GM19351 (cell line): ENCODE measurements at regions not wholly inside any gene's neighbourhood (a gene's known extent, or its start where the extent isn't known, plus 50 kb on each side); places are given as distances from the start of the nearest gene placed in this dataset.

ENCODE experiments used
- ATAC-seq: cut with Tn5 transposase; IDR thresholded peaks from one replicate; pipeline ENCODE4 v1.9.1; 2021; ENCODE audit warnings: mild to moderate bottlenecking, moderate library complexity; ENCODE audit not compliant: unreplicated experiment

GRCh38 chr5:26681861-26682260 lies 356.5 kb downstream of the CDH9 start:
- ATAC-seq = no peak

DNA sequence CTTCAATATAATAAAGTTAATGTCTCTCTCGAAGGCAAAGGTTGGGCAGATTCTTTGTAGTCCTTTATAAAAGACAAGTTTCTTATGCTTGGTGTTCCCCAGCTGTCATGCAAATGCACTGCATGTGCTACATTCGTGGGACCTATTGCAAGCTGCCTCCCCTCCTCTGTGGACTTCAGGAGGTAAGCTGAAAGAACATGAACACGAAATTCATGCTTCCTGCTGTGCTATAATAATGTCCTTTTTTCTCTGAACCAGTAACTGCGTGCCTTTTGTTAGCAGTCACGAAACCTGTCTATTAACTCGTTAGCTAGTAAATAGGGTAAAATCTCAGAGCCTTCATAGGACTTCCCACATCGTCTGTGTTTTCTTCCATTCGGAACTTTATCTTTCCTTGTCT lies 363.5 kb downstream of the CDH9 start:
- no peak for ATAC-seq

GRCh38 chr5:26669523-26669922 lies 368.9 kb downstream of the CDH9 start:
- no peak for ATAC-seq

DNA sequence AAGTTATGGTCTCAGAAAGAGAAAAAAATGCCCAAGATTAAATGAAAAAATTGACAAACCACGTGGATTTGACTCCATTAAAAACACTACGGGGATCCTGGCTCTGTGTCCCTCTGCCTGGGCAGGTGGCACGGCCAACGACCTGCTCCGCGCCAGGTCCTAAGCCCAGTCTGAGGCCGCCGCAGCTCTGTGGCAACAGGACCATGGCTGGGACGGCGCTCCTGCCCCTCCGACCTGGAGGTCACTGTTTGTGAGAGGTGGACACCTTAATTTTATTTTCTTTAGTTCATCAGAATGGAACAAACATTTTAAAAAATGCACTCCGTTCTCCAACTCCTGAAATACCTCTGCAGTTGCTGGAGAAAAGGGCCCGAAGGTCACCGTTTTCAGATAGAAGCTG lies 369.4 kb downstream of the CDH9 start:
- ATAC-seq = no peak

- ATAC-seq = no peak
Measured at GRCh38 chr5:26666371-26666770, 372.0 kb downstream of the CDH9 start.

GRCh38 chr5:26663500-26663899 lies 374.9 kb downstream of the CDH9 start:
- ATAC-seq = no peak

DNA sequence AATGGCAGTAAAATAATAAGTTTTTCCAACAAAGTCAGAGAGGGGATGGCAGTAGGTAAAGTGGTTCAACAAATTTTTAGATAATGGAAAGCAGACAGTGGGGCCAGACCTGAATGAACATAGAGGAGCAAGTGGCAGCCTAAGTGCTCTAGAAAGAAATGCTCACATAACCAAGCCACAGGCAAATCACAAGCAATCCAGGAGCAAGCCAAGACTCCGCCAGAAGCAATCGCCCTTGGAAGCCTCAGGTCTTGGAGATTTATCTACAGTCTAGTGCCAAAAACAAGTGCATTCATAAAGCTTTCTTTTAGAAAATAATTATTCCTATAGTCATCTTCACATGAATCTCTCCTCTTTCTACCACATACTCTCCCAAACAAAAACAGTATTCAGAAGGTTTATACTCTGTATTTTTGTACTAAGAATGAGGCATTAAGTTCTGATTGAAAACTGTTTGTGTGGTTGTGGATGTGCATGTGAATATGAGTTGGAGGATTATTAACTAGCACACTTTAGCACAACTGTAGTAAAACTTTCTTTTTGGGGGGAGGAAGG lies 375.5 kb downstream of the CDH9 start:
- ATAC-seq = no peak

GRCh38 chr5:26660116-26660515 lies 378.3 kb downstream of the CDH9 start:
- no peak for ATAC-seq

DNA sequence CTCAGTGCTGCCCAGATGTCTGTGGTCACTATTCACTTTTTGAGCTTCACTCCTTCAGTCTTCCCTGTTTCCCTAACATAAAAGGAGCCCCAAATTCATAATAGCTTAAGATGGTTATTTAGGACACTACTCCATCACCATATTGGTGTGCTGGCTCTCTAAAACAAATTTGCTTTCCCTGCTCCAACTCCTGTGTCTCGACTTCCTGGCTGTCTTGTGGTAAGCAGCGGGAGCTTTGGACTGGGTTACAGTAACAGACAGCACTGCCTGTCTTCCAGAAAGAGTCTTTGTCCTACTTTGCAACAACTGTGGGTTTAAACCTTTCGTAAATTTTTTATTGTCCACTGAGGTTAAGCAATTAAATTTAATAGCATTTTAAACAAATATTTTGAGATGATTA lies 389.4 kb downstream of the CDH9 start:
- ATAC-seq = no peak

DNA sequence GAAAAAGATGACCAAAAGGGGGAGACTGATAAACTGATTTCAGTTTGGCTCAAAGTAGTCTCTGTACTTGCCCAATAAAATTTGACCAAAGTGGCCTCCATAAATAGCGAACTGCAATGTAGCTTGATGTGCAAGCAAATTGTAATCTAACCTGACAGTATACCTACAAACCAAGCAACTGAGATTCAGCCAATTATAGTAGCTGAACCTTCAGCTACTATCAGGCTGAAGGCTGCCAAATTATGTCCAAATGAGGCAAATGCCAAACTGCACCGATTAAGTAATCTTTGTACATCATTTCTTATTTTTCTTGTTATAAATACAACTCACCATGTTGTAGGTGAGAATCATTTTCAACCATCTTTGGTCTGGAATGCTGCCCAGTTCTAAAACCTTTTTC lies 390.6 kb downstream of the CDH9 start:
- ATAC-seq = no peak

DNA sequence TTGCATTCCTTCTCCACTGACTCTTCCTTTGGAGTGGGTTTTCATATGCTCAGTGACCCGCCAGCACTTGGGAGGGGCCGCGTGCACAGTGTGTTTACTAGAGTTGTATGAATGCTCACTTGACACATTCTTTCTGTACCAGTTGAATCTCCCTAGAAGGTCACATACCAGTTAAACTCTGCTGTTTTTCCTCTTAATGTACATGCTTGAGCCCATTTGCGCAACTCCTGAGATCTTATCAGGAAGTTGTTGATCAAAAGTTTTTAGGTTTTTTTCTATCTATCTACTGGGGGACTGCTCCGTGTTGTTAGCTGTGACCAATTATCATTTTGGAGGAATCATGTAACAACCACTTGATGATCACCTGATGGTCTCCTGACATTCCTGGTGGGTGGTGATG lies 392.7 kb downstream of the CDH9 start:
- no peak for ATAC-seq

DNA sequence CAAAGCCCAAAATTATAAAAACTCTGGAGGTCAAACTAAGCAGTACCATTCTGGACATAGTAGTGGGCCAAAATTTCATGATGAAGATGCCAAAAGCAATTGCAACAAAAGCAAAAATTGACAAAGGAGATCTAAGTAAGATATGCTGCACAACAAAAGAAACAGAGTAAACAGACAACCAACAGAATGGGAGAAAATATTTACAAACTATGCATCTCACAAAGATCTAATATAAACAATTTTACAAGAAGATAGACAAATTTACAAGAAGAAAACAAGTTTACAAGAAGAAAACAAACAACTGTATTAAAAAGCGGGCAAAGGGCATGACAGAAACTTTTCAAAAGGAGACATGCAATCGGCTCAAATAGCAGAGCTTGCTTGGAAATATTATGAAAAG lies 396.9 kb downstream of the CDH9 start:
- ATAC-seq = no peak

DNA sequence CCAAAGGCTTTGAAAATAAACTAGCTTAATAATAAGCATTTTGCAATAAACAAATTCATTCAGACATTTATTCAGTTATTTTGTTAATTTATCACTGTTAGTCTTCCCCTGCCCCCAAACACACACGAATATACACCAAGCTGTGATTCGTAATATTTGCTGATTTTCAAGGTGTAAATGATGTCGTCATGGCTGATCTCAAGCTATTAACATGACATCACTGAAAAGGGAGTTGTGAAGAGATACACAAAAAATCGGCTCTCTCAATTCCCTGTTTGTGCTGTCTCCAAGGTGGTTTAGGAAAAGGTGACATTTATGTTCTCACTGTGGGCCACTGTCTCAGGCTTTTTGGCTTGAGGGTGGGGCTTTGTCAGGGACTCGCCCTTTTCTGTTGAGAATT lies 413.3 kb downstream of the CDH9 start:
- no peak for ATAC-seq

DNA sequence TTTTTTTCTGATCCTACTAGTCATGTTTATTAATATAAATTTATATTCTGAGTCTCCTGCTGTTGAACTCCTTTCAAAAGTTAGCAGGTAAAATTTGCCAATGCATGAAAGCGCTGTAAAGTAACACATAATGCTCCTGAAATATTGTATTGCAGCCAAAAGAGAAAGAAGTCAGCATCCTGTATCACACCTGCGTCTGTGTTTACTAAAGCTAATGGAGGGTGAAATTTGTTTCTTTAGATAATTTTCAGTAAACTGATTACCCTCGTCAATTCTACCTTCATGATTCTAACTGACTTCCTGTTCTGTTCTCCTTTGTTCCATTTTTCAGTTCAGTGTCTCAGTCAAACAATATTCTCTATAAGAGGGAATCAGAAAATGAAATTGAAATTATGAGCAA lies 415.4 kb downstream of the CDH9 start:
- no peak for ATAC-seq

DNA sequence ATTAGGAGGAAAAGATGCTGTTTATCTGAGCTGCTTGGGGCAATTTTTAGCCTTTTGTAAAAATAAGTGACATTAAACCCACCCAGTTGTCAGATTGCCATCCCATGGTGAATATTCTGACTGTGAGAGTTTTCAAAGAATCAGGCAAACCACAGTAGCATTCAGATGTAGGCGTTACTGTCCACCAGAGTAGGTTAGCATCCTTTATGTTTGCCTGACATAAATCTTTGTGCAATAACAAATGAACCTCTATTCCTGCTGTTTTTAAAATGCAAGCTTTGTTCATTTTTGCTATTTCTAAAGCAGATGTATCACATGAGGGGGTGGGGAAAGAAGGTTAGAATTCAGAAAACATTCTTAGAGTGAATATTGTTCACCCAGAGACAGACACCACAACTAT lies 427.8 kb downstream of the CDH9 start:
- ATAC-seq = no peak

GRCh38 chr5:26601563-26601962 lies 436.8 kb downstream of the CDH9 start:
- no peak for ATAC-seq

GRCh38 chr5:26582350-26583045 lies 455.9 kb downstream of the CDH9 start:
- no peak for ATAC-seq

GRCh38 chr5:26579712-26580111 lies 458.7 kb downstream of the CDH9 start:
- no peak for ATAC-seq

- no peak for ATAC-seq
Measured at GRCh38 chr5:26578002-26578401, 460.4 kb downstream of the CDH9 start.

GRCh38 chr5:26572480-26572879 lies 465.9 kb downstream of the CDH9 start:
- no peak for ATAC-seq

DNA sequence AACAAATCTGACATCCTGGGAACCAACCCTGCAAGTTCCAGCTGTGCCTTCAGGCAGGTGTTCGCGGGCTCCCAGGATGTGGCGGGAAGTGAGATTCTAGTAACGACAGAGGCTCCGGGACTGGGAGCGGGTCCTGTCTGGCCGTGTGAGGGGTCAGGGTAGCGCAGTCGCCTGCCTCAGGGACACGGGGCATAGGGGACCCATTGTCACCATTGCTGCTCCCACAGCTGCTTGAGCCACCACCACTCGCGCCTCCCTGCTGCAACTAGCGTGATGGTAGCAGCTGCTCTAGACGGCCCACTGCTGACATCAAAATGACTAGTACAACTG lies 468.5 kb downstream of the CDH9 start:
- no peak for ATAC-seq

DNA sequence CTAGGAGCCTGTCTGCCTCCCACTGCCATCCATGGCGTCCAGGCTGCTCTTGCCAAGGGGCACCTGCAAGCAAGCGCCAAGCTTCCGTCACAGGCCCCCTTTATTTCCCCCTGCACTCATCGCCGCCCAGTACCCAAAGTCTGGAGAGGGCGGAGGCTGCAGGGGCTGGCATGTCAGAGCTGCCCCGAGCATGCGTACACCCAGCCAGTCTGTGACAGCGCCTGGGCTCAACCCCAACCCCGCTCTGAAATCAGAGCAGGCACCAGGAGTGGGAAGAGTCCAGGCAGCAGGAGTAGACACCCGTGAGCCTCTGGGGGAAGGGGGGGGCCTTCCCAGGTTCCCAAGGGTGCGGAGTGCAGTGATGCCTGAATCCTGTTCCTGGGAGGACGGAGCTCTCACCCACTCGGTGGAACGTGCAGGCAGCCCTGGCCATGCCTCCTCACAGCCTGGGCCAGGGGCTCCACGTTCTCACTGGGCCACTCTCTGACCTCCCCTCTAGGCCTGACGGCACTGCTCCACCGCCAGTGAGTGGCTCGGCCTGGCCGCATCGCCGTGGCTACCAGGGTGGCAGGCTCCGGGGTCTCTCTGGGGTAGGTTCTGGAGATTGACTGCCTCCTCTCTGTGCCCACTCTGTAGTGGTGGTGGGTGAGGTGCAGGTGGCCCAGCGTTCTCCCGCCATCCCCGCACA lies 469.0 kb downstream of the CDH9 start:
- ATAC-seq = no peak

- no peak for ATAC-seq
Measured at GRCh38 chr5:26568316-26568715, 470.1 kb downstream of the CDH9 start.
